A549 (cell line): ENCODE measurements at regions not wholly inside any gene's neighbourhood (a gene's known extent, or its start where the extent isn't known, plus 50 kb on each side); places are given as distances from the start of the nearest gene placed in this dataset.

Source experiments
- CTCF ChIP-seq: fragments of >200 bp; sonication (Bioruptor Twin); formaldehyde crosslinking; IDR thresholded peaks from 3 replicates; pipeline ENCODE4 v1.5.1; 2016
- RAD21 ChIP-seq, 2 experiments: fragments of >200 bp in 1 of 2; sonication (Bioruptor Twin) in 1 of 2; formaldehyde crosslinking in 1 of 2; IDR thresholded peaks in 1 of 2; conservative IDR thresholded peaks in 1 of 2; 2 replicates in 1 of 2; 3 replicates in 1 of 2; pipeline ENCODE4 v1.6.1; 2012 to 2018; ENCODE audit warnings: inconsistent platforms in 1 of 2

GRCh38 chr7:42471573-42472174 is 234.7 kb upstream of the GLI3 start:
- no peak for TF ChIP-seq CTCF
- TF ChIP-seq RAD21 (conservative IDR thresholded peaks at IDR 0.05 in 1 of 2, IDR thresholded peaks at IDR 0.05 in 1 of 2) = no peak
